Central memory CD8-positive, alpha-beta T cell (primary cell): ENCODE measurements at regions not wholly inside any gene's neighbourhood (a gene's known extent, or its start where the extent isn't known, plus 50 kb on each side); places are given as distances from the start of the nearest gene placed in this dataset.

Source experiments
- ATAC-seq: fragments of 150-1000 bp; cut with Tn5 transposase; replicated peaks from 2 replicates; pipeline ENCODE4 v1.10.0; 2022; ENCODE audit warnings: mild to moderate bottlenecking, moderate FRiP score, moderate number of reproducible peaks; ENCODE audit not compliant: poor library complexity, severe bottlenecking; ENCODE audit errors: extremely low read depth
- DNase-seq, 2 donors: peaks; one replicate each; pipeline ENCODE4 v3.0.0; 2021; ENCODE audit warnings: low spot score in 2 of 2
- H3K27ac Mint-ChIP-seq: one replicate; pipeline ENCODE4 v1.8.0; 2022; ENCODE audit warnings: low read depth, mild to moderate bottlenecking, moderate library complexity, mixed read lengths
- H3K27me3 Mint-ChIP-seq: one replicate; pipeline ENCODE4 v1.8.0; 2022; ENCODE audit warnings: mixed read lengths
- H3K36me3 Mint-ChIP-seq: one replicate; pipeline ENCODE4 v1.8.0; 2022; ENCODE audit warnings: mild to moderate bottlenecking, moderate library complexity, mixed read lengths; ENCODE audit not compliant: insufficient read depth
- H3K4me1 Mint-ChIP-seq: one replicate; pipeline ENCODE4 v1.8.0; 2022; ENCODE audit warnings: mixed read lengths
- H3K4me3 Mint-ChIP-seq: one replicate; pipeline ENCODE4 v1.8.0; 2022; ENCODE audit warnings: mild to moderate bottlenecking, moderate library complexity, mixed read lengths
- H3K9me3 Mint-ChIP-seq: one replicate; pipeline ENCODE4 v1.8.0; 2022; ENCODE audit warnings: mixed read lengths

- Mint-ChIP-seq H3K36me3 (no peaks in the 10 kb centered on the region), H3K4me1 (no peaks in the 10 kb centered on the region), H3K4me3 (no peak overlapping the region), H3K27me3 (peaks cover 21% of the 10 kb centered on the region), H3K27ac (no peak overlapping the region), H3K9me3 (peaks cover 5% of the 10 kb centered on the region)
- ATAC-seq (no peak), DNase-seq (no peak)
These were observed 104.0 kb upstream of the PARD3B start for GRCh38 chr2:204441316-204441715.

GRCh38 chr2:204445149-204445548 is 100.1 kb upstream of the PARD3B start:
- H3K4me3 Mint-ChIP-seq: no peak overlapping the region
- H3K27ac Mint-ChIP-seq: no peak overlapping the region
- H3K27me3 Mint-ChIP-seq: peaks cover 4% of the 10 kb centered on the region
- H3K9me3 Mint-ChIP-seq: peaks cover 5% of the 10 kb centered on the region
- no peaks in the 10 kb centered on the region for H3K36me3 Mint-ChIP-seq
- DNase-seq: no peak
- ATAC-seq: no peak
- H3K4me1 Mint-ChIP-seq: no peaks in the 10 kb centered on the region

- ATAC-seq: no peak
- H3K4me3 Mint-ChIP-seq: no peak overlapping the region
These were observed 97.6 kb upstream of the PARD3B start for GRCh38 chr2:204447722-204448121.

GRCh38 chr2:204449977-204450376 is 95.3 kb upstream of the PARD3B start:
- Mint-ChIP-seq H3K27me3 (no peaks in the 10 kb centered on the region), H3K4me3 (no peak overlapping the region), H3K4me1 (no peaks in the 10 kb centered on the region), H3K36me3 (no peaks in the 10 kb centered on the region), H3K27ac (no peak overlapping the region), H3K9me3 (peaks cover 4% of the 10 kb centered on the region)
- ATAC-seq (no peak), DNase-seq (no peak)

More at GRCh38 chr2:204447722-204448121, 97.6 kb upstream of the PARD3B start:
- H3K27ac Mint-ChIP-seq: no peak overlapping the region
- peaks cover 5% of the 10 kb centered on the region for H3K9me3 Mint-ChIP-seq
- no peaks in the 10 kb centered on the region for H3K4me1 Mint-ChIP-seq
- no peaks in the 10 kb centered on the region for H3K27me3 Mint-ChIP-seq
- DNase-seq: no peak
- no peaks in the 10 kb centered on the region for H3K36me3 Mint-ChIP-seq

- DNase-seq (no peak), ATAC-seq (no peak)
- Mint-ChIP-seq H3K27me3 (no peaks in the 10 kb centered on the region), H3K9me3 (no peaks in the 10 kb centered on the region), H3K36me3 (no peaks in the 10 kb centered on the region), H3K4me1 (no peaks in the 10 kb centered on the region), H3K4me3 (no peak overlapping the region), H3K27ac (no peak overlapping the region)
These were observed 93.5 kb upstream of the PARD3B start for GRCh38 chr2:204451766-204452165.

GRCh38 chr2:204452464-204453023 is 92.7 kb upstream of the PARD3B start:
- Mint-ChIP-seq H3K27ac (no peak overlapping the region), H3K9me3 (no peaks in the 10 kb centered on the region), H3K27me3 (no peaks in the 10 kb centered on the region), H3K36me3 (no peaks in the 10 kb centered on the region), H3K4me1 (no peaks in the 10 kb centered on the region), H3K4me3 (no peak overlapping the region)
- ATAC-seq (no peak), DNase-seq (no peak)

DNA sequence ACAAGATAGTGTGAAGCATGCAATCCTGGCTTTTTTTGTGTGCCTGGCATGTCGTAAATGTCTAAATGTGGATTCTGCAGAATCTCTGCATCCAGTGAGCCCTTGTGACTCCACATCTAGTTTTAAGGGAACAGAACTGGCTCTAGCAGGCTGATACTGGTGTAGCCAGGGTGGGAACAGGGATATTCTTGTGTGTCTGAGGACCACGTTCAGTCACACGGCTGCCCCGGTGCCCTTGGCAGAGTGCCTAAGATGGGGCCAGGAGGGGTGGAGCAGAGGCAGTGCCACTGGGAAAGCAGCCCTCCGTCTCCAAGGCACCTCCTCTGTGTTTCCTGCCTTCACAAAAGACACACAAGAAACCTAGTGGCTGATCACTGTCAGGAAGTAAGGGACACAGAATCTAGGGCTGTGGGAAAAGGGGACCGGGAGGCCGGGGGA is 91.5 kb upstream of the PARD3B start:
- H3K27ac Mint-ChIP-seq: no peak overlapping the region

DNA sequence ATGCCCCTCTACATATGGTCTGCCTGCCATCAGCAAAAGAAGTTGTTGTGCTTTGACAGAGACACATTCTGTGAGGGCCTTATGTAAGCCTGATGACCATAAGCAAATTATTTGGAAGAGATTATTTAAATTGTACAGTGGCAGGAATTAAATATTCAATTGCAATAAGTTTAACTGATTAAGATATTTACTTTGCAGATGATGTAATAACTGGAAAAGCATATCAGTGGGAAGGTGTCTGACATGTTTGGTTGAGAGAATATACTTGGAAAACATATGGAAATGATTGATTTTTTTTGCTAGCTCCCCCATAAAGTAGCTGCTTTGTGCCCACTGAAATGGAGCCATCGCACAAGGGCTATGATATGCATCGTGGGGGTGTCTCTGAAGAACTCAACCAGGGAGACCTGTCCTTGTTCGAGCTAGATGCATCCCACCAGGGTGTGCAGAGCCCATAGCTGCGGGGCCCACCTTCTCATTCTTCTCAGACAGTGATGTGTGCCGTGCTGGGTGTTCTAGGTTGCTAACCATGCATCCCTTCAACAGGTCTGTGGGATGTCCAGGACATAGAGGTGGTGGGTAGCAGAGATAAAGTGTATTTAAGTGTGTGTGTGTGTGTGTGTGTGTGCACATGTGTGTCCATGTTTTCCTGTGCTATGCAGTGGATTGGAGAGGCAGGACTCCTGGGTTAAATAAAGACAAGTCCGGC is 90.4 kb upstream of the PARD3B start:
- Mint-ChIP-seq H3K4me1 (no peaks in the 10 kb centered on the region), H3K27me3 (no peaks in the 10 kb centered on the region), H3K36me3 (no peaks in the 10 kb centered on the region), H3K4me3 (no peak overlapping the region), H3K9me3 (no peaks in the 10 kb centered on the region), H3K27ac (no peak overlapping the region)
- DNase-seq (no peak), ATAC-seq (no peak)

More for the DNA sequence above, 91.5 kb upstream of the PARD3B start:
- DNase-seq: no peak
- no peaks in the 10 kb centered on the region for H3K4me1 Mint-ChIP-seq
- no peak overlapping the region for H3K4me3 Mint-ChIP-seq
- no peaks in the 10 kb centered on the region for H3K36me3 Mint-ChIP-seq
- no peak for ATAC-seq
- no peaks in the 10 kb centered on the region for H3K27me3 Mint-ChIP-seq
- no peaks in the 10 kb centered on the region for H3K9me3 Mint-ChIP-seq

- Mint-ChIP-seq H3K27me3 (no peaks in the 10 kb centered on the region), H3K36me3 (no peaks in the 10 kb centered on the region), H3K4me3 (no peak overlapping the region), H3K9me3 (no peaks in the 10 kb centered on the region), H3K4me1 (no peaks in the 10 kb centered on the region), H3K27ac (no peak overlapping the region)
- ATAC-seq (no peak), DNase-seq (no peak)
These were observed 76.4 kb upstream of the PARD3B start for GRCh38 chr2:204468746-204469429.

GRCh38 chr2:204470178-204470620 is 75.1 kb upstream of the PARD3B start:
- ATAC-seq (no peak), DNase-seq (no peak)
- Mint-ChIP-seq H3K4me1 (no peaks in the 10 kb centered on the region), H3K27ac (no peak overlapping the region), H3K36me3 (no peaks in the 10 kb centered on the region), H3K27me3 (no peaks in the 10 kb centered on the region), H3K9me3 (no peaks in the 10 kb centered on the region), H3K4me3 (no peak overlapping the region)

DNA sequence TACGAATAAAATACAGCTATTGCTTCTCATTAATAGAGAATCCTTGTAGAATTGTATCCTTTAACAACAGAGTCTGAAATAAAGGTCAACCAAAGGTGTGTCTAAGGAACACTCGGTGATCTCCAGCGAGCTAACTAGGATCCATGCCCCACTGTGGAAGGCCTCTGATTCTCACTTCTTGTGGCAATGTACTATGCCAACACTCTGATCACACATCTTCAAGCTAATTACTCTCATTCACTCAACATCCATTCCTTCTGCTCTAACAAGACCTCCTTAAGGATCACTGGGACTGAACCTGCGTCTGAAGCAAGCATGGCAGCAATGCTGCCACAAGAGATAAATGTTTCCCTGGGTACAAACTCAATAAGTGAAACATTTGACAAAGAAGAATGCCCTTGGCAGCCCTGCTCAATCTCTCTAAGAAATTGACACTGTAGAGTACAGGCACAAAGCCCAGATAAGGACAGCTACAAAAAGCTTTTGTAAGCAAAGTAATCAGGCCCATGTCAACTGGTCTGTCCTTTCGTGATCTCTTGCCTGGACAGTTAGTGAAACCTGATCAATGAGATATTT is 74.6 kb upstream of the PARD3B start:
- H3K4me3 Mint-ChIP-seq: no peak overlapping the region
- ATAC-seq (no peak), DNase-seq (no peak)
- H3K36me3 Mint-ChIP-seq: no peaks in the 10 kb centered on the region
- H3K9me3 Mint-ChIP-seq: no peaks in the 10 kb centered on the region
- H3K27ac Mint-ChIP-seq: no peak overlapping the region
- no peaks in the 10 kb centered on the region for H3K4me1 Mint-ChIP-seq
- H3K27me3 Mint-ChIP-seq: no peaks in the 10 kb centered on the region

GRCh38 chr2:204472375-204472774 is 72.9 kb upstream of the PARD3B start:
- Mint-ChIP-seq H3K4me3 (no peak overlapping the region), H3K36me3 (peaks cover 2% of the 10 kb centered on the region), H3K27ac (no peak overlapping the region), H3K4me1 (no peaks in the 10 kb centered on the region), H3K9me3 (no peaks in the 10 kb centered on the region), H3K27me3 (no peaks in the 10 kb centered on the region)
- no peak for DNase-seq
- no peak for ATAC-seq

- no peak overlapping the region for H3K4me3 Mint-ChIP-seq
- H3K36me3 Mint-ChIP-seq: peaks cover 3% of the 10 kb centered on the region
- H3K27ac Mint-ChIP-seq: no peak overlapping the region
- H3K4me1 Mint-ChIP-seq: no peaks in the 10 kb centered on the region
- ATAC-seq: no peak
- no peaks in the 10 kb centered on the region for H3K9me3 Mint-ChIP-seq
- no peaks in the 10 kb centered on the region for H3K27me3 Mint-ChIP-seq
- no peak for DNase-seq
These were observed 72.1 kb upstream of the PARD3B start for GRCh38 chr2:204473224-204473623.
